Duodenal mucosa (tissue), 2 donors: ENCODE measurements at regions not wholly inside any gene's neighbourhood (a gene's known extent, or its start where the extent isn't known, plus 50 kb on each side); places are given as distances from the start of the nearest gene placed in this dataset.
"Not testable (repeated sequence)": the region's sequence is repeated elsewhere in the genome, so short reads cannot be mapped to it uniquely, and the experiment has no call there.

ENCODE experiments used
- H3K27ac ChIP-seq: one replicate; pipeline ENCODE4 v1.7.0; 2013; ENCODE audit warnings: low read depth, low read length
- H3K27me3 ChIP-seq, 2 donors: one replicate each; pipeline ENCODE4 v1.7.0; 2013; ENCODE audit warnings: low read length in 2 of 2, control low read depth in 1 of 2; ENCODE audit not compliant: insufficient read depth in 2 of 2, control insufficient read depth in 1 of 2
- H3K36me3 ChIP-seq, 2 donors: one replicate each; pipeline ENCODE4 v1.7.0; 2013; ENCODE audit warnings: low read length in 2 of 2, control low read depth in 1 of 2; ENCODE audit not compliant: insufficient read depth in 2 of 2, control insufficient read depth in 1 of 2
- H3K4me1 ChIP-seq, 2 donors: one replicate each; pipeline ENCODE4 v1.7.0; 2013; ENCODE audit warnings: low read length in 2 of 2, control low read depth in 1 of 2; ENCODE audit not compliant: insufficient read depth in 2 of 2, control insufficient read depth in 1 of 2
- H3K4me3 ChIP-seq, 2 donors: one replicate each; pipeline ENCODE4 v1.7.0; 2013; ENCODE audit warnings: low read length in 2 of 2, low read depth in 1 of 2
- H3K9ac ChIP-seq, 2 donors: one replicate each; pipeline ENCODE4 v1.7.0; 2013; ENCODE audit warnings: low read length in 2 of 2, low read depth in 1 of 2
- H3K9me3 ChIP-seq, 2 donors: one replicate each; pipeline ENCODE4 v1.7.0; 2013; ENCODE audit warnings: low read length in 2 of 2, control low read depth in 1 of 2; ENCODE audit not compliant: control insufficient read depth in 1 of 2

DNA sequence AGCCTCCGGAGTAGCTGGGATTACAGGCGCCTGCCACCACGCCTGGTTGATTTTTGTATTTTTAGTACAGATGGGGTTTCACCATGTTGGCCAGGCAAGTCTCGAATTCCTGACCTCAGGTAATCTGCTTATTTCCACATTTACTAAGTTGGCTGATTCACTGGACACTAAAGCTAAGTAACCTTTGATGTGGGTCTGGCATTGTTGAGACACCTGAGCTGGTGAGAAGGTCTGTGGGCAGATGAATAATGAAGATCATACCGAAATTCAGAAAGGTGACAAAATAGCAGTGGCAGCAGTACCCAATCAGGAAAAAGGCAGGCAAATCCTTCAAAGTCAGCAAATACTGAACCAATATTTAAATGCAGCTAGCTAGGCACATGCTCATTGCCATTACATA is 210.6 kb upstream of the ZNF608 start:
- no peaks in the 10 kb centered on the region for H3K9me3 ChIP-seq
- no peak overlapping the region for H3K4me3 ChIP-seq
- no peak overlapping the region for H3K9ac ChIP-seq
- H3K36me3 ChIP-seq: no peaks in the 10 kb centered on the region
- H3K27ac ChIP-seq: no peak overlapping the region
- no peaks in the 10 kb centered on the region for H3K27me3 ChIP-seq
- peaks cover 0 to 2% of the 10 kb centered on the region in 2 donors for H3K4me1 ChIP-seq

- Histone ChIP-seq H3K36me3 (no peaks in the 10 kb centered on the region), H3K27me3 (no peaks in the 10 kb centered on the region), H3K9ac (no peak overlapping the region), H3K4me3 (no peak overlapping the region), H3K9me3 (no peaks in the 10 kb centered on the region), H3K27ac (no peak overlapping the region), H3K4me1 (peaks cover 0 to 2% of the 10 kb centered on the region in 2 donors)
Measured at GRCh38 chr5:124960266-124960665, 213.8 kb upstream of the ZNF608 start.

DNA sequence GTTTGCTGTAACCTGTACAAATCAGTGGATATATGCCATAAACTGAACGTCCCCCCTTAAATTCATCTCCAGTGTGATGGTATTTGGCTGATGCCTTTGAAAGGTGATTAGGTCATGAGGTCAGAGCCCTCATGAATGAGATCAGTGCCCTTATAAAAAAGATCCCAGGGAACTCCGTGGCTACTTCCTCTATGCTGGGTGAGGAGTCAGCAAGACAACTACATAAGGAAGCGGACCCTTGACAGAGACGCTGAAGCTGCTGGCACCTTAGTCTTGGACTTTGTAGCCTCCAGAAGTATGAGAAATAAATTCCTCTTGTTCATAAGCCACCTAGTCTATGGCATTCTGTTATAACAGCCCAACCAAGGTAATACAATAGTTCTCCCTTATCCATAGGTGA is 215.1 kb upstream of the ZNF608 start:
- H3K27ac ChIP-seq: no peak overlapping the region
- peaks cover 0 to 2% of the 10 kb centered on the region in 2 donors for H3K4me1 ChIP-seq

DNA sequence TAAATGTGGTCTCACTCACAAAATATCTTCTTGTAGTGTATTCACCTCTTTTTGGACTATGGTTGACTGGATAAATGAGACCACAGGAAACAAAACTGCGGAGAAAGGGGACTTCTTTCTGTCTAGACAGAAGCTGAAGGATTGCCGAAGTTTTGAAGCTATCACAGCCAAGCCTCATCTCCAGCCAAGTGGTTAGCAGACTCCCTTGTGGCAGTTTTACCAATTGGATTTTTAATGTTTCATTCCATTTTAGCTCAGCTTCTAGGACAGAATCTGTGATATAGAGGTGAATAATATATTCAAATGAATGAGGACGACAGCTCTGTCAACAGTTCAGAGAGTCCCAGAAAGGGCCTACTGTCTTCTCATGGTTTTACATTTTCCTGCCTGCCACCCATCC is 215.7 kb upstream of the ZNF608 start:
- Histone ChIP-seq H3K9ac (no peak overlapping the region), H3K27me3 (no peaks in the 10 kb centered on the region), H3K9me3 (no peaks in the 10 kb centered on the region), H3K4me3 (no peak overlapping the region), H3K4me1 (peaks cover 0 to 2% of the 10 kb centered on the region in 2 donors), H3K36me3 (no peaks in the 10 kb centered on the region), H3K27ac (no peak overlapping the region)

More for the DNA sequence above, 215.1 kb upstream of the ZNF608 start:
- Histone ChIP-seq H3K4me3 (no peak overlapping the region), H3K9ac (no peak overlapping the region), H3K36me3 (no peaks in the 10 kb centered on the region), H3K27me3 (no peaks in the 10 kb centered on the region), H3K9me3 (no peaks in the 10 kb centered on the region)

DNA sequence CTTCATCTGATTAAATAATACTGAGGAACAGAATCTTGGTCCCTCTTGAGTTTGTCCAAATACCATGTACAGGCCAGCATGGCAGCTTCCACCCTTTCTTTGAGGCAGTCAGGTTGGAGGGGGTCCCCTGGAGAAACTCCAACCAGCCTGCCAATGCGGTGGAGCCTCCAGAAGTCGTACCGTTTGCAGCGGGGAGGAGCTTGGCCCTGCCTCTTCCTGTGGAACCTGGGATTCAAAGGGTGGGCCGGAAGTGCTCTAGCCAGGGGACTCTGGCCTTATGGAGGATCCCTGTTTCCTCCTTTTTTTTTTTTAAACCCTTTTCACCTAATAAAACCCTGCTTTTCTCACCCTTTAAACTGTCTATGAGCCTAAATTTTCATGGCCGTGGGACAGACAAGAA is 216.3 kb upstream of the ZNF608 start:
- H3K27ac ChIP-seq: no peak overlapping the region
- no peak overlapping the region for H3K4me3 ChIP-seq
- H3K9me3 ChIP-seq: no peaks in the 10 kb centered on the region
- H3K27me3 ChIP-seq: no peaks in the 10 kb centered on the region
- H3K4me1 ChIP-seq: peaks cover 0 to 2% of the 10 kb centered on the region in 2 donors
- no peaks in the 10 kb centered on the region for H3K36me3 ChIP-seq
- H3K9ac ChIP-seq: no peak overlapping the region

- H3K4me3 ChIP-seq: no peak overlapping the region
Measured at GRCh38 chr5:124963236-124963919, 216.9 kb upstream of the ZNF608 start.

GRCh38 chr5:124966741-124967140 is 220.3 kb upstream of the ZNF608 start:
- H3K4me1 ChIP-seq, H3K27me3 ChIP-seq, H3K36me3 ChIP-seq, H3K27ac ChIP-seq, H3K4me3 ChIP-seq, H3K9ac ChIP-seq, H3K9me3 ChIP-seq: not testable (repeated sequence)

More at GRCh38 chr5:124963236-124963919, 216.9 kb upstream of the ZNF608 start:
- H3K27me3 ChIP-seq: no peaks in the 10 kb centered on the region
- no peaks in the 10 kb centered on the region for H3K9me3 ChIP-seq
- no peak overlapping the region for H3K9ac ChIP-seq
- H3K4me1 ChIP-seq: peaks cover 0 to 2% of the 10 kb centered on the region in 2 donors
- no peaks in the 10 kb centered on the region for H3K36me3 ChIP-seq
- no peak overlapping the region for H3K27ac ChIP-seq

DNA sequence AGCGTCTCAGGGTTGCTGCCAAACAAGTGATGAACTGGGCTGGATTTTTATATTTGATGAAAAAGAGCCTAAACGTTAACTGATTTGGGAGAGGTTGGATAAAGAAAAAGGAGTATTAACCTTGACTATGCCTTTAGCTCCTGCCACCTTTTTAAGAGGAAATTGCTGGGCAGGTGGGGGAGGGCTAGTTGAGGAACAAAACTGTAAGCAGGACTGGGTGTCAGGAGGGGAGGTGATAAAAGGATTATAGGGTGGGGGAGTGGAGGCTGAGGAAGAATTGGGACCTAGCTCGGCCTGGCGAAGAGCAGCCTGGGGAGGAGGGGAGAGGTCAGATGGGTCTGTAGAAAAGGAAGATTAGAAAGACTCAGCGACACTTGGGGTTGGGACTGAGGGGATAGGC is 223.9 kb upstream of the ZNF608 start:
- H3K9me3 ChIP-seq, H3K36me3 ChIP-seq, H3K4me3 ChIP-seq, H3K27ac ChIP-seq, H3K4me1 ChIP-seq, H3K27me3 ChIP-seq, H3K9ac ChIP-seq: not testable (repeated sequence)

- no peaks in the 10 kb centered on the region for H3K27me3 ChIP-seq
- no peak overlapping the region for H3K27ac ChIP-seq
- no peak overlapping the region for H3K4me3 ChIP-seq
- no peaks in the 10 kb centered on the region for H3K9me3 ChIP-seq
- H3K9ac ChIP-seq: no peak overlapping the region
- no peaks in the 10 kb centered on the region for H3K4me1 ChIP-seq
- H3K36me3 ChIP-seq: no peaks in the 10 kb centered on the region
Measured at GRCh38 chr5:124972703-124973102, 226.3 kb upstream of the ZNF608 start.

DNA sequence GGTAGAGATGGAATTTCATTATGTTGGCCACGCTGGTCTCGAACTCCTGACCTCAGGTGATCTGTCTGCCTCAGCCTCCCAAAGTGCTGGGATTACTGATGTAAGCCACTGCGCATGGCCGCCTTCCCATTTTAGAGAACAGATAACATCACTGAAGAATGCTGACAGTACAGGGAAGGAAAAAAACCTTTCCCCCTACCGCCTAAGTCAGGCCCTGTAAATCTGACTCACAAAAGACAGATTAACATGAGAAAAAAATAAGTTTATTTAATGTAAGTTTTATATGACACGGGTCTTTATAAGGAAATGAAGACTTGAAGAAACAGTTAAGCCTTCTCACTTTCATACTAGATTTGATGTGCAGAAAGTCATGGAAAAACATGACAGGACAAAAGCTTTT is 227.2 kb upstream of the ZNF608 start:
- H3K4me1 ChIP-seq: no peaks in the 10 kb centered on the region
- no peaks in the 10 kb centered on the region for H3K27me3 ChIP-seq
- no peak overlapping the region for H3K27ac ChIP-seq
- H3K36me3 ChIP-seq: no peaks in the 10 kb centered on the region
- H3K9me3 ChIP-seq: no peaks in the 10 kb centered on the region
- no peak overlapping the region for H3K4me3 ChIP-seq
- H3K9ac ChIP-seq: no peak overlapping the region

- peaks cover 0 to 14% of the 10 kb centered on the region in 2 donors for H3K4me1 ChIP-seq
- H3K36me3 ChIP-seq: no peaks in the 10 kb centered on the region
- no peaks in the 10 kb centered on the region for H3K9me3 ChIP-seq
- H3K27me3 ChIP-seq: no peaks in the 10 kb centered on the region
- H3K9ac ChIP-seq: no peak overlapping the region
- H3K4me3 ChIP-seq: no peak overlapping the region
- H3K27ac ChIP-seq: no peak overlapping the region
Measured at GRCh38 chr5:124976086-124976485, 229.6 kb upstream of the ZNF608 start.
